CD4-positive, CD25-positive, alpha-beta regulatory T cell (primary cell): ENCODE measurements at regions not wholly inside any gene's neighbourhood (a gene's known extent, or its start where the extent isn't known, plus 50 kb on each side); places are given as distances from the start of the nearest gene placed in this dataset.

Experiments
- ATAC-seq, 2 donors: fragments of 150-1000 bp; cut with Tn5 transposase; one replicate each; pipeline ENCODE4 v1.10.0; 2021; ENCODE audit warnings: low read depth in 2 of 2, moderate number of reproducible peaks in 2 of 2, moderate library complexity in 1 of 2
- DNase-seq, 3 donors: peaks; one replicate each; pipeline versions ENCODE4 v3.0.0 to v3.0.0-alpha.2; 2012 to 2022; ENCODE audit warnings: mixed read lengths in 1 of 3
- H3K27ac ChIP-seq: one replicate; pipeline ENCODE4 v1.7.0; 2013; ENCODE audit warnings: mild to moderate bottlenecking, low read length; ENCODE audit not compliant: insufficient read depth, poor library complexity, severe bottlenecking
- H3K27me3 ChIP-seq: one replicate; pipeline ENCODE4 v1.7.0; 2013; ENCODE audit warnings: low read length; ENCODE audit not compliant: control insufficient read depth, insufficient read depth
- H3K36me3 ChIP-seq: one replicate; pipeline ENCODE4 v1.7.0; 2013; ENCODE audit warnings: mild to moderate bottlenecking, low read length, moderate library complexity; ENCODE audit not compliant: control insufficient read depth, insufficient read depth
- H3K4me1 ChIP-seq: 2 replicates; pipeline ENCODE4 v1.7.0; 2013; ENCODE audit warnings: mild to moderate bottlenecking, low read length; ENCODE audit not compliant: insufficient read depth, control insufficient read depth, poor library complexity, severe bottlenecking
- H3K4me3 ChIP-seq: one replicate; pipeline ENCODE4 v1.7.0; 2013; ENCODE audit warnings: low read depth, mild to moderate bottlenecking, low read length, moderate library complexity
- H3K9me3 ChIP-seq, 2 experiments: 1 replicate in 1 of 2; 2 replicates in 1 of 2; pipeline ENCODE4 v1.7.0; 2013; ENCODE audit warnings: low read length in 2 of 2, mild to moderate bottlenecking in 1 of 2, moderate library complexity in 1 of 2; ENCODE audit not compliant: control insufficient read depth in 2 of 2
- H3K27ac Mint-ChIP-seq, 3 donors: one replicate each; pipeline ENCODE4 v1.8.0; 2020 to 2022; ENCODE audit warnings: mild to moderate bottlenecking in 3 of 3, mixed read lengths in 3 of 3, moderate library complexity in 2 of 3
- H3K27me3 Mint-ChIP-seq: one replicate; pipeline ENCODE4 v1.8.0; 2022; ENCODE audit warnings: mild to moderate bottlenecking, mixed read lengths
- H3K36me3 Mint-ChIP-seq: one replicate; pipeline ENCODE4 v1.8.0; 2020; ENCODE audit warnings: mixed read lengths
- H3K4me1 Mint-ChIP-seq, 4 donors: one replicate each; pipeline ENCODE4 v1.8.0; 2020 to 2022; ENCODE audit warnings: mixed read lengths in 4 of 4, mild to moderate bottlenecking in 1 of 4
- H3K4me3 Mint-ChIP-seq, 4 donors: one replicate each; pipeline ENCODE4 v1.8.0; 2020 to 2022; ENCODE audit warnings: mild to moderate bottlenecking in 4 of 4, mixed read lengths in 4 of 4, moderate library complexity in 3 of 4
- H3K9me3 Mint-ChIP-seq, 7 donors: one replicate each; pipeline ENCODE4 v1.8.0; 2020 to 2022; ENCODE audit warnings: mixed read lengths in 7 of 7, mild to moderate bottlenecking in 3 of 7, moderate library complexity in 2 of 7

DNA sequence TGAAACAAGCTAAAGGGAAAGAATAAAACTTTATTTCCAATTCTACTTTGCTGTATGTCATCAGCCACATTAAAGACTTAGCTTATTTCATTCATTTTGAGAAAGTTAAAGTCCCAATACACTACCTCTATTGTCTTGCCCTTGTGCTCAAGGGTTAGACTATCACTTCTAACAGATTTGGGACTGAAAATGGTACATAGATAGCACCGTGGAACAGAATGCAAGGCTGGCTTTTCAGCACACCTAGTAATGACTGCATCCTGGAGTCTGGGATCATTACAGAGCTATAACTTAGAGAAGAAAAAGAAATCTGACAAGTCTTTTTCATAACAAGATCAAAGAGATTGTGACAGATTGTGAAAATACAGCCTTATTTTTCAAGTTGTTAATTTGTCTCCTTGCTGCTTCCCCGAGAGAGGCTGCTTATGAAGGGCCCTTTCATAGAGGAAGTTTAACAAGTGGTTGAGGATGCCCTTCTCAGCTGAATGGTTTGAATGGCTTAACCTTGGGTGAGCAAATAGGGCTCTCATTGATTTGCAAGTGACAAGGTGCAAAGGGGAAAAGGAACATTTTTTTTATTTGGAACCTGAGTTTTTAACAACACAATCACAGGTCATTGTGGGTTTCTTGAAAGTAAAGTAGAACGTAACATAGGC, 371.8 kb downstream of the EPHA4 start:
- peaks cover 0 to 4% (median 1%) of the 10 kb centered on the region in 4 donors for H3K4me1 Mint-ChIP-seq
- Histone ChIP-seq H3K4me1 (no peaks in the 10 kb centered on the region), H3K27ac (no peak overlapping the region), H3K4me3 (no peak overlapping the region), H3K36me3 (no peaks in the 10 kb centered on the region), H3K27me3 (peaks cover 1% of the 10 kb centered on the region), H3K9me3 (no peaks in the 10 kb centered on the region)
- ATAC-seq = no peak
- DNase-seq = no peak
- peaks cover 0 to 2% (median 0%) of the 10 kb centered on the region in 7 donors for H3K9me3 Mint-ChIP-seq
- no peak overlapping the region for H3K4me3 Mint-ChIP-seq
- H3K36me3 Mint-ChIP-seq = no peaks in the 10 kb centered on the region
- H3K27me3 Mint-ChIP-seq = no peaks in the 10 kb centered on the region
- no peak overlapping the region for H3K27ac Mint-ChIP-seq

DNA sequence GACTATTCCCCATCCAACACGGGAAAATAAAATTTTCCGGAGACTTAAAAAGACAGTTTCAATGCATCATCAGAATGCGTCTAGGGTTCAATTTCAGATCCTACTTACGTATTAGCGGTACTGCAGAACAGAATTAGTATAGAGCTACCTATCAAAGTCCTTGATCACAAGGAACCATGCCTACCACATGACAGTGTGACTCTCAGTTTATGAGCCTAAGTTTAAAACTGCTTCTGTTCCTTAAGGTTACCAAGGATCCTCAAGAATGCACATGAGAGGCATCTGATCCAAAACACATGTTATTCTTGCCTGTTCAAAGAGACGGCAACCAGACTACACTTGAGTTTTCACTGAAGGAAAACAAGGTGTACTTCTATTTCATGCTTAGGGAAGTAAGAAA, 369.7 kb downstream of the EPHA4 start:
- H3K36me3 ChIP-seq = no peaks in the 10 kb centered on the region
- H3K4me3 Mint-ChIP-seq = no peak overlapping the region
- no peaks in the 10 kb centered on the region for H3K36me3 Mint-ChIP-seq
- H3K27ac Mint-ChIP-seq = no peak overlapping the region
- H3K4me3 ChIP-seq = no peak overlapping the region
- ATAC-seq = no peak
- H3K9me3 ChIP-seq = no peaks in the 10 kb centered on the region
- no peaks in the 10 kb centered on the region for H3K27me3 Mint-ChIP-seq
- H3K4me1 ChIP-seq = no peaks in the 10 kb centered on the region
- H3K4me1 Mint-ChIP-seq = peaks cover 0 to 3% (median 0%) of the 10 kb centered on the region in 4 donors
- no peak overlapping the region for H3K27ac ChIP-seq
- DNase-seq = no peak
- H3K27me3 ChIP-seq = peaks cover 1% of the 10 kb centered on the region
- H3K9me3 Mint-ChIP-seq = no peaks in the 10 kb centered on the region

DNA sequence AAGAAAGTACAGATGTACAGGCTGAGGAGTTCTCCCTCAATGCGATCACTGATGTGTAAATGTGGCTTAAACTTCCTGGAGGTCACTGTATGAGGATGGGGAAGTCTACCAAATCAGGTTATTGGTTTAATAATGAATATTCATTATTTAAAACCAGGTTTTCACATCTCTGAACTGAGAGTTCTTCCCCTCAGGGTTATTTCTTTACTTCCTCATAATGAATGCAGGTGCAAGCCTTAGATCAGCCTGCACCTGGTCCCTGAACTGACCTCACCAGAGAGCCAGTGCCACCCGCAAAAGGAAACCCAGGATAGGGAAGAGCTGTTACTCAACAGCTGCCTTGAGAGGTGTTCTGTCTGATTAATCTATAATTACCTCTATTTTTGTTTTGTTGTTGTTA, 369.0 kb downstream of the EPHA4 start:
- ATAC-seq (no peak), DNase-seq (no peak)
- no peaks in the 10 kb centered on the region for H3K9me3 ChIP-seq
- Mint-ChIP-seq H3K27ac (no peak overlapping the region), H3K4me3 (no peak overlapping the region), H3K27me3 (no peaks in the 10 kb centered on the region), H3K36me3 (no peaks in the 10 kb centered on the region), H3K9me3 (no peaks in the 10 kb centered on the region), H3K4me1 (peaks cover 0 to 3% (median 0%) of the 10 kb centered on the region in 4 donors)
- peaks cover 1% of the 10 kb centered on the region for H3K27me3 ChIP-seq
- no peak overlapping the region for H3K4me3 ChIP-seq
- H3K4me1 ChIP-seq = no peaks in the 10 kb centered on the region
- H3K36me3 ChIP-seq = no peaks in the 10 kb centered on the region
- H3K27ac ChIP-seq = no peak overlapping the region

- Mint-ChIP-seq H3K36me3 (no peaks in the 10 kb centered on the region), H3K4me1 (peaks cover 0 to 3% (median 0%) of the 10 kb centered on the region in 4 donors), H3K4me3 (no peak overlapping the region), H3K27ac (no peak overlapping the region), H3K27me3 (no peaks in the 10 kb centered on the region), H3K9me3 (no peaks in the 10 kb centered on the region)
- no peaks in the 10 kb centered on the region for H3K4me1 ChIP-seq
- no peak for ATAC-seq
- no peaks in the 10 kb centered on the region for H3K36me3 ChIP-seq
- H3K4me3 ChIP-seq = no peak overlapping the region
- DNase-seq = no peak
- H3K27me3 ChIP-seq = peaks cover 1% of the 10 kb centered on the region
- H3K27ac ChIP-seq = no peak overlapping the region
- H3K9me3 ChIP-seq = no peaks in the 10 kb centered on the region
Observed at GRCh38 chr2:221203856-221204255, 368.2 kb downstream of the EPHA4 start.

- H3K4me3 Mint-ChIP-seq = no peak overlapping the region
Observed at GRCh38 chr2:221204699-221205098, 367.4 kb downstream of the EPHA4 start.

DNA sequence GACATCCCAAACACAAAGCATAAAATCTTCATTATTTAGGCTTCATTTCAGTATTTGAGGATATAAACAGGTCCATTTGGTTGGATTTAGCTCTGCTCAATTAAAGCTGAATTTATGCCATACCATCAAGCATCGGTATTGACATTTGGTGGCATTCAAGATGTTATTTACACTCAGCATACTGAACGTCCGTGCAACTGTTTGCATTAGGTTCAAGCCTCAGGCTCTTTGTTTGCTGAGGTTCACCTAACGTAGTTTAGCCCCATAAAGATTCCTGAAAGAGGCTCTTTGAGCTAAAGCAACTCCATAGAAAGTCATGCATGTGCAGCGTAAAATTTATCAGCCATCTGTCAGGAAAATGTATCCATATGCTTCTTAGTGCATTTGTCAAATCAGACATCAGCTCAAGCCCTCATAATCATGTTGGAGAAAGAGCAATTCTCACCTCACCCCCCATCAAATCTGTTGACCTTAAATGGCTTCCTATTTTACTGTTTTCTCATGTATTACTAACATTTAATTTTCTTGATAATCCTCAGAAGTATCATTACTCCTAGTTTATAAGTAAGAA, 366.9 kb downstream of the EPHA4 start:
- Mint-ChIP-seq H3K36me3 (no peaks in the 10 kb centered on the region), H3K9me3 (no peaks in the 10 kb centered on the region), H3K27ac (no peak overlapping the region), H3K27me3 (no peaks in the 10 kb centered on the region), H3K4me3 (no peak overlapping the region), H3K4me1 (peaks cover 0 to 3% (median 0%) of the 10 kb centered on the region in 4 donors)
- H3K27me3 ChIP-seq = peaks cover 1% of the 10 kb centered on the region
- no peaks in the 10 kb centered on the region for H3K4me1 ChIP-seq
- no peak overlapping the region for H3K4me3 ChIP-seq
- DNase-seq (no peak), ATAC-seq (no peak)
- no peak overlapping the region for H3K27ac ChIP-seq
- no peaks in the 10 kb centered on the region for H3K36me3 ChIP-seq
- no peaks in the 10 kb centered on the region for H3K9me3 ChIP-seq

More at GRCh38 chr2:221204699-221205098, 367.4 kb downstream of the EPHA4 start:
- no peaks in the 10 kb centered on the region for H3K27me3 Mint-ChIP-seq
- H3K27me3 ChIP-seq = peaks cover 1% of the 10 kb centered on the region
- no peaks in the 10 kb centered on the region for H3K9me3 ChIP-seq
- no peak for DNase-seq
- no peak overlapping the region for H3K27ac Mint-ChIP-seq
- H3K27ac ChIP-seq = no peak overlapping the region
- ATAC-seq = no peak
- H3K36me3 ChIP-seq = no peaks in the 10 kb centered on the region
- no peaks in the 10 kb centered on the region for H3K36me3 Mint-ChIP-seq
- H3K9me3 Mint-ChIP-seq = no peaks in the 10 kb centered on the region
- H3K4me3 ChIP-seq = no peak overlapping the region
- no peaks in the 10 kb centered on the region for H3K4me1 ChIP-seq
- H3K4me1 Mint-ChIP-seq = peaks cover 0 to 3% (median 0%) of the 10 kb centered on the region in 4 donors

- ATAC-seq (no peak), DNase-seq (no peak)
- Histone ChIP-seq H3K27ac (no peak overlapping the region), H3K27me3 (no peaks in the 10 kb centered on the region), H3K4me1 (no peaks in the 10 kb centered on the region), H3K36me3 (no peaks in the 10 kb centered on the region), H3K4me3 (no peak overlapping the region), H3K9me3 (no peaks in the 10 kb centered on the region)
- Mint-ChIP-seq H3K36me3 (no peaks in the 10 kb centered on the region), H3K27ac (no peak overlapping the region), H3K27me3 (no peaks in the 10 kb centered on the region), H3K4me1 (no peaks in the 10 kb centered on the region), H3K9me3 (no peaks in the 10 kb centered on the region), H3K4me3 (no peak overlapping the region)
Observed at GRCh38 chr2:221210686-221211085, 361.4 kb downstream of the EPHA4 start.

GRCh38 chr2:221211653-221212052, 360.5 kb downstream of the EPHA4 start:
- ATAC-seq (no peak), DNase-seq (no peak)
- no peaks in the 10 kb centered on the region for H3K4me1 ChIP-seq
- H3K36me3 Mint-ChIP-seq = no peaks in the 10 kb centered on the region
- no peaks in the 10 kb centered on the region for H3K36me3 ChIP-seq
- H3K27ac Mint-ChIP-seq = no peak overlapping the region
- no peaks in the 10 kb centered on the region for H3K27me3 ChIP-seq
- no peak overlapping the region for H3K4me3 ChIP-seq
- H3K9me3 Mint-ChIP-seq = no peaks in the 10 kb centered on the region
- no peak overlapping the region for H3K27ac ChIP-seq
- H3K9me3 ChIP-seq = no peaks in the 10 kb centered on the region
- no peak overlapping the region for H3K4me3 Mint-ChIP-seq
- no peaks in the 10 kb centered on the region for H3K4me1 Mint-ChIP-seq
- H3K27me3 Mint-ChIP-seq = no peaks in the 10 kb centered on the region
